Hepatocyte (in vitro differentiated cells): ENCODE measurements at regions not wholly inside any gene's neighbourhood (a gene's known extent, or its start where the extent isn't known, plus 50 kb on each side); places are given as distances from the start of the nearest gene placed in this dataset.
"Not testable (repeated sequence)": the region's sequence is repeated elsewhere in the genome, so short reads cannot be mapped to it uniquely, and the experiment has no call there.

ENCODE experiments used
- DNase-seq: peaks from one replicate; pipeline ENCODE4 v3.0.0-alpha.2; 2016; ENCODE audit warnings: low spot score
- H2AFZ ChIP-seq: fragments of 200-600 bp; sonication (generic); 2 replicates; pipeline ENCODE4 v1.6.0; 2016; ENCODE audit warnings: antibody characterized with exemption, mild to moderate bottlenecking
- H3K27ac ChIP-seq: fragments of 200-600 bp; sonication (generic); 2 replicates; pipeline ENCODE4 v1.5.1; 2016; ENCODE audit warnings: mild to moderate bottlenecking
- H3K27me3 ChIP-seq: fragments of 200-600 bp; sonication (generic); 2 replicates; pipeline ENCODE4 v1.6.1; 2016
- H3K36me3 ChIP-seq: fragments of 200-600 bp; sonication (generic); replicated peaks from 2 replicates; pipeline ENCODE4 v1.5.1; 2016; ENCODE audit warnings: low read depth; ENCODE audit not compliant: insufficient read depth
- H3K4me1 ChIP-seq: fragments of 200-600 bp; sonication (generic); 2 replicates; pipeline ENCODE4 v1.5.1; 2016; ENCODE audit warnings: mild to moderate bottlenecking, moderate library complexity; ENCODE audit not compliant: insufficient read depth
- H3K4me2 ChIP-seq: fragments of 200-600 bp; sonication (generic); 2 replicates; pipeline ENCODE4 v1.6.0; 2016
- H3K4me3 ChIP-seq: fragments of 200-600 bp; sonication (generic); 2 replicates; pipeline ENCODE4 v1.5.1; 2016; ENCODE audit warnings: mild to moderate bottlenecking
- H3K79me2 ChIP-seq: fragments of 200-600 bp; sonication (generic); 2 replicates; pipeline ENCODE4 v1.6.0; 2017; ENCODE audit warnings: mild to moderate bottlenecking
- H3K9me2 ChIP-seq: fragments of 200-600 bp; sonication (generic); replicated peaks from 2 replicates; pipeline ENCODE4 v1.6.0; 2017; ENCODE audit warnings: mild to moderate bottlenecking; ENCODE audit not compliant: insufficient read depth
- H3K9me3 ChIP-seq: fragments of 200-600 bp; sonication (generic); 2 replicates; pipeline ENCODE4 v1.5.1; 2016; ENCODE audit warnings: low read depth, mild to moderate bottlenecking
- H4K20me1 ChIP-seq: fragments of 200-600 bp; sonication (generic); 2 replicates; pipeline ENCODE4 v1.6.0; 2016; ENCODE audit warnings: mild to moderate bottlenecking; ENCODE audit not compliant: insufficient read depth, poor library complexity, severe bottlenecking
- EZH2 ChIP-seq: fragments of 200-600 bp; sonication (generic); IDR thresholded peaks from 2 replicates; pipeline ENCODE4 v1.6.1; 2016; ENCODE audit warnings: antibody characterized with exemption, mild to moderate bottlenecking, borderline replicate concordance
- EZH2phosphoT487 ChIP-seq: fragments of 200-600 bp; sonication (generic); IDR thresholded peaks from one replicate; pipeline ENCODE4 v1.6.1; 2018; ENCODE audit warnings: antibody characterized with exemption, mild to moderate bottlenecking, low read depth, moderate library complexity; ENCODE audit not compliant: unreplicated experiment, severe bottlenecking
- WGBS: methylation state at CpG from one replicate; pipeline ENCODE4 v1.1.6; 2016; ENCODE audit warnings: low lambda C conversion rate; ENCODE audit errors: missing lambda C conversion rate; 5-methylcytosine and 5-hydroxymethylcytosine counted together
- TF ChIP-seq, protein P1 (sequence below): fragments of 200-600 bp; sonication (generic); IDR thresholded peaks from 2 replicates; pipeline ENCODE4 v1.5.1; 2016; ENCODE audit warnings: antibody characterized with exemption, mild to moderate bottlenecking; ENCODE audit not compliant: poor library complexity

DNA sequence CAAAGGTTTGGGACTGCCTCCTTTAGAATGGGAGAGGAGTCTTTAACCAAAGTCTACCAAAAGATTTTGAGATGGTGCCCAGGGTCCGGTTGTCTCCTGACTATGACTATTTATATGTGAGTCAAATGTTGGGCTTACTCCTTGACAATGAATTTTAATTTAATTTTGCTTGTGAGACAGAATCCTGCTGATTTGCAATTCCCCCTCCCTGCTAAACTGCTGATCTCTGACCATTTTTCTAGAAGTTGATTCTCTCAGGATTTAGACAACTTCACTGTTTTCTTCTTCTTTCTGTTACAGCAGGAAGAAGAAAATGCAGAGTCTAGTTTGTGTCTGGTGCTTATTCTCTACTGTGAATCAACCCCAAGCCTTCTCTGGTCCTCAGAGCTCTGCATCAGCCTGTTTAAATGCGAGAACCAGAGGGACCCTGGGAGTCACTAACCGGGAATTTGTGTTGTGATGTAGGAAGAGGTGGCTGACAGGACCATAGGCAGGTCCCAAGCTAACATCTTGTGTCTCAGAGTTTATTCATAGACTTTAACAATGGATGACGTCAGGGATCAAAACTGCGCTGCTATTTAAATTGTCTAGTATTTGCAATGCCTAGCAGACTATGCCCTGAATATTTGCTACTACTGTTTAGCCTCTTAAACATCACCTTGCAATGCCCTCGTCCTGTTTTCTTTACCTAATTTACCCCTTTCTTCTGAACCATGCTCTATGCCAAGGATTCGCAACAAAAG is 124.0 kb upstream of the TAF11L2 start:
- no peak overlapping the region for H3K27ac ChIP-seq
- TF ChIP-seq EZH2phosphoT487 (no peak), EZH2 (no peak)
- TF ChIP-seq, protein P1, sequence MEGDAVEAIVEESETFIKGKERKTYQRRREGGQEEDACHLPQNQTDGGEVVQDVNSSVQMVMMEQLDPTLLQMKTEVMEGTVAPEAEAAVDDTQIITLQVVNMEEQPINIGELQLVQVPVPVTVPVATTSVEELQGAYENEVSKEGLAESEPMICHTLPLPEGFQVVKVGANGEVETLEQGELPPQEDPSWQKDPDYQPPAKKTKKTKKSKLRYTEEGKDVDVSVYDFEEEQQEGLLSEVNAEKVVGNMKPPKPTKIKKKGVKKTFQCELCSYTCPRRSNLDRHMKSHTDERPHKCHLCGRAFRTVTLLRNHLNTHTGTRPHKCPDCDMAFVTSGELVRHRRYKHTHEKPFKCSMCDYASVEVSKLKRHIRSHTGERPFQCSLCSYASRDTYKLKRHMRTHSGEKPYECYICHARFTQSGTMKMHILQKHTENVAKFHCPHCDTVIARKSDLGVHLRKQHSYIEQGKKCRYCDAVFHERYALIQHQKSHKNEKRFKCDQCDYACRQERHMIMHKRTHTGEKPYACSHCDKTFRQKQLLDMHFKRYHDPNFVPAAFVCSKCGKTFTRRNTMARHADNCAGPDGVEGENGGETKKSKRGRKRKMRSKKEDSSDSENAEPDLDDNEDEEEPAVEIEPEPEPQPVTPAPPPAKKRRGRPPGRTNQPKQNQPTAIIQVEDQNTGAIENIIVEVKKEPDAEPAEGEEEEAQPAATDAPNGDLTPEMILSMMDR = no peak

DNA sequence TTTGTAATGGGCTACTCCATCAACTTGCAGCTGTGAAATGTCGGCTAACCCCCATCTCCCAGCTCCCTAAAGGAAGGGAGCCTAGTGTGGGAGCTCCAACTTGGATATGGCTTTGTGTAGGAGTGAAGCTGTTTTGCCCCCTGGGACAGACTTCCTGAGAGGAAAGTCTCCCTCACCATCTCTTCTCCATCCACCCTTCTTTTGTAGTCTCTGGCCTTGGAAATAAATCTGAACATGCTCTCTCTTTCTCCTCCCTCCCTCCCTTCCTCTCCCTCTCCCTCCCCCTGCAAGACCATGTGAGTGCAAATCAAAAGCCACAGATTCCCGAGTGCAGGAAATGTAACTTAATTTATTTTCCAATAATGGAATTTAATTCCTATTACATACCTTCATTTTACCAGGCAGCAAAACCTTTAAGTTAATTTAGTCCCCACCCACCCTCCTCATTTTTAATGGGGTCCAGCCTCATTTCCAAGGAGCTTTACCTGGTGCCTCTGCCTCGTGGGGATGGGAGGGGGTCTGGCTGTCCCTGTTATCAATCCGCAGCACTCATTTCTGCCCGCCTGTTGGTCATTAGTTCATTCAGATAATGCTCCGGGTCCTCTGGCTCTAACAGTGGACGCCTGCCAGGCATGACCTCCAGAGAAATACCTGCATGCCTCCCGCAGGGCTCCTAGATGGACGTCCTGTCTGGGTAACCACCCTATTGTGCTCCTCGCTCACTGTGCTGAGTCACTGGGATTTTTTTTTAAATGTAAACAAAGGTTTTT is 122.9 kb upstream of the TAF11L2 start:
- Histone ChIP-seq H3K4me3 (no peak overlapping the region), H4K20me1 (no peaks in the 10 kb centered on the region), H3K27ac (no peak overlapping the region), H3K4me2 (peak overlapping the region; percentile 50), H2AFZ (no peak overlapping the region), H3K9me3 (no peaks in the 10 kb centered on the region), H3K79me2 (no peaks in the 10 kb centered on the region), H3K27me3 (no peaks in the 10 kb centered on the region), H3K4me1 (peaks cover 18% of the 10 kb centered on the region), H3K9me2 (no peaks in the 10 kb centered on the region), H3K36me3 (no peaks in the 10 kb centered on the region)
- TF ChIP-seq EZH2 = no peak
- TF ChIP-seq, protein P1 = no peak
- TF ChIP-seq EZH2phosphoT487 = no peak
- 26% methylated on average over 10 of the region's 10 CpGs for WGBS
- peak; percentile 66 for DNase-seq

More for the DNA sequence above, 124.0 kb upstream of the TAF11L2 start:
- Histone ChIP-seq H2AFZ (no peak overlapping the region), H3K4me2 (no peak overlapping the region), H3K4me1 (peaks cover 11% of the 10 kb centered on the region), H3K4me3 (no peak overlapping the region), H3K36me3 (no peaks in the 10 kb centered on the region), H3K9me2 (no peaks in the 10 kb centered on the region), H4K20me1 (no peaks in the 10 kb centered on the region), H3K27me3 (no peaks in the 10 kb centered on the region), H3K79me2 (no peaks in the 10 kb centered on the region), H3K9me3 (no peaks in the 10 kb centered on the region)
- 78% methylated on average over 7 of the region's 7 CpGs for WGBS
- no peak for DNase-seq

DNA sequence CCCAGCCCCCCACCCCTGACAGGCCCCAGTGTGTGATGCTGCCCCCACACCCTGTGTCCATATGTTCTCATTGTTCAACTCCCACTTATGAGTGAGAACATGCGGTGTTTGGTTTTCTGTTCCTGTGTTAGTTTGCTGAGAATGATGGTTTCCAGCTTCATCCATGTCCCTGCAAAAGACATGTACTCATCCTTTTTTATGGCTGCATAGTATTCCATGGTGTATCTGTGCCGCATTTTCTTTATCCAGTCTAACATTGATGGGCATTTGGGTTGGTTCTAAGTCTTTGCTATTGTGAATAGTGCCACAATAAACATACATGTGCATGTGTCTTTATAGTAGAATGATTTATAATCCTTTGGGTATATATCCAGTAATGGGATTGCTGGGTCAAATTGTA is 122.1 kb upstream of the TAF11L2 start:
- H2AFZ ChIP-seq, H3K27me3 ChIP-seq, H3K4me3 ChIP-seq, H4K20me1 ChIP-seq, H3K9me3 ChIP-seq, H3K36me3 ChIP-seq, H3K27ac ChIP-seq, DNase-seq, H3K79me2 ChIP-seq, H3K4me2 ChIP-seq, H3K9me2 ChIP-seq: not testable (repeated sequence)
- 87% methylated on average over 2 of the region's 2 CpGs for WGBS
- H3K4me1 ChIP-seq = peaks cover 18% of the 10 kb centered on the region

DNA sequence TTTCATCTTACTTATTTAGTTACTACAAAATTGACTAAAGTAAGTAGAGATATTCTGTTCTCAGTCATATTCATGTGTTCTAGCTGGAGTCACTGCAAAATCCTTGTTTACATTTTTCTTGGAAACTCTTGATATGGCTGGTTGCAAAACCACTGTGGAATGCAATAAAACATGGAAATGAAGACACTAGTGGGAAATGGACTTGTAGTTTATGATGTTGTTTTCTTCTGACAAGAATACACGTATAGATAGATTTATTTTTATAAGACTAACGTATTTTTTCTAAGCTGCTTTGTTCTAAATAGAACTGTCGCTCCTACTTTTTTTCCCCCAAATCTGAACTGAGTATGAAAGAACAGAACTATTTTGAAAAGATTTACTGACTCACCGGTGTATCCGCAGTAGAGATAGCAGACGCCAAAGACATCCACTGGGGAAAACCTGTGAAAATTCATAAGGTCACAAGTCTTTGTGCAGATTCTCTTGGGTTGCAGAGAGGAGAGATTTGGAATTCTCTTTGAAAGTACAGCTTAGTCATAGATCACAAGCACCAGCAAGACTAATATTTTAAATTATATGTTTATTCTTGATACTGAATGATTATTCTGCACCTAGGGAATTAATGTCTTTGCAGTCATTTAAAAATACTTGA is 119.6 kb upstream of the TAF11L2 start:
- no peaks in the 10 kb centered on the region for H3K27me3 ChIP-seq
- no peaks in the 10 kb centered on the region for H3K79me2 ChIP-seq
- H3K27ac ChIP-seq = peak overlapping the region; percentile 81
- H3K4me2 ChIP-seq = peak overlapping the region; percentile 64
- DNase-seq = peak; percentile 33
- H4K20me1 ChIP-seq = no peaks in the 10 kb centered on the region
- no peak overlapping the region for H2AFZ ChIP-seq
- H3K36me3 ChIP-seq = no peaks in the 10 kb centered on the region
- WGBS = 22% methylated on average over 6 of the region's 6 CpGs
- H3K9me2 ChIP-seq = no peaks in the 10 kb centered on the region
- H3K4me1 ChIP-seq = peaks cover 18% of the 10 kb centered on the region
- H3K9me3 ChIP-seq = no peaks in the 10 kb centered on the region
- no peak overlapping the region for H3K4me3 ChIP-seq
- TF ChIP-seq, protein P1 = no peak
- TF ChIP-seq EZH2phosphoT487 (no peak), EZH2 (no peak)
